Rectal smooth muscle tissue (tissue), 1 donor: ENCODE measurements at regions not wholly inside any gene's neighbourhood (a gene's known extent, or its start where the extent isn't known, plus 50 kb on each side); places are given as distances from the start of the nearest gene placed in this dataset.
"Not testable (repeated sequence)": the region's sequence is repeated elsewhere in the genome, so short reads cannot be mapped to it uniquely, and the experiment has no call there.

Experiments
- H3K27ac ChIP-seq: one replicate; pipeline ENCODE4 v1.7.0; 2013; ENCODE audit warnings: low read depth, low read length, inconsistent platforms
- H3K27me3 ChIP-seq: one replicate; pipeline ENCODE4 v1.7.0; 2013; ENCODE audit warnings: low read length; ENCODE audit not compliant: control insufficient read depth, insufficient read depth
- H3K36me3 ChIP-seq: one replicate; pipeline ENCODE4 v1.7.0; 2013; ENCODE audit warnings: low read length; ENCODE audit not compliant: control insufficient read depth, insufficient read depth
- H3K4me1 ChIP-seq: one replicate; pipeline ENCODE4 v1.7.0; 2013; ENCODE audit warnings: low read length; ENCODE audit not compliant: control insufficient read depth, insufficient read depth
- H3K4me3 ChIP-seq: one replicate; pipeline ENCODE4 v1.7.0; 2013; ENCODE audit warnings: low read length
- H3K9ac ChIP-seq: one replicate; pipeline ENCODE4 v1.7.0; 2013; ENCODE audit warnings: low read length

- H3K27ac ChIP-seq = no peak overlapping the region
- H3K9ac ChIP-seq = no peak overlapping the region
- no peak overlapping the region for H3K4me3 ChIP-seq
- no peaks in the 10 kb centered on the region for H3K4me1 ChIP-seq
- H3K36me3 ChIP-seq = no peaks in the 10 kb centered on the region
- no peaks in the 10 kb centered on the region for H3K27me3 ChIP-seq
These were observed 1161.4 kb downstream of the OTOL1 start for GRCh38 chr3:162658003-162658402.

- Histone ChIP-seq H3K27me3 (no peaks in the 10 kb centered on the region), H3K4me1 (no peaks in the 10 kb centered on the region)
These were observed 1169.2 kb downstream of the OTOL1 start for GRCh38 chr3:162665684-162666391.

GRCh38 chr3:162666835-162667234 lies 1170.2 kb downstream of the OTOL1 start:
- H3K9ac ChIP-seq = no peak overlapping the region
- H3K4me1 ChIP-seq = no peaks in the 10 kb centered on the region
- no peak overlapping the region for H3K4me3 ChIP-seq
- H3K36me3 ChIP-seq = no peaks in the 10 kb centered on the region
- H3K27ac ChIP-seq = no peak overlapping the region
- H3K27me3 ChIP-seq = no peaks in the 10 kb centered on the region

More at GRCh38 chr3:162665684-162666391, 1169.2 kb downstream of the OTOL1 start:
- Histone ChIP-seq H3K36me3 (no peaks in the 10 kb centered on the region), H3K4me3 (no peak overlapping the region), H3K9ac (no peak overlapping the region), H3K27ac (no peak overlapping the region)

- Histone ChIP-seq H3K4me1 (no peaks in the 10 kb centered on the region), H3K27me3 (no peaks in the 10 kb centered on the region), H3K27ac (no peak overlapping the region), H3K4me3 (no peak overlapping the region), H3K9ac (no peak overlapping the region), H3K36me3 (no peaks in the 10 kb centered on the region)
These were observed 1173.6 kb downstream of the OTOL1 start for GRCh38 chr3:162670181-162670580.

GRCh38 chr3:162677475-162677874 lies 1180.9 kb downstream of the OTOL1 start:
- no peak overlapping the region for H3K4me3 ChIP-seq
- H3K27me3 ChIP-seq = no peaks in the 10 kb centered on the region
- H3K27ac ChIP-seq = no peak overlapping the region
- H3K36me3 ChIP-seq = no peaks in the 10 kb centered on the region
- no peaks in the 10 kb centered on the region for H3K4me1 ChIP-seq
- H3K9ac ChIP-seq = no peak overlapping the region

- H3K4me1 ChIP-seq = no peaks in the 10 kb centered on the region
- H3K27ac ChIP-seq = no peak overlapping the region
- H3K36me3 ChIP-seq = no peaks in the 10 kb centered on the region
- H3K27me3 ChIP-seq = no peaks in the 10 kb centered on the region
- H3K9ac ChIP-seq = no peak overlapping the region
- no peak overlapping the region for H3K4me3 ChIP-seq
These were observed 1182.3 kb downstream of the OTOL1 start for GRCh38 chr3:162678941-162679340.

GRCh38 chr3:162684260-162684659 lies 1187.7 kb downstream of the OTOL1 start:
- Histone ChIP-seq H3K9ac (no peak overlapping the region), H3K27ac (no peak overlapping the region), H3K4me1 (no peaks in the 10 kb centered on the region), H3K4me3 (no peak overlapping the region), H3K27me3 (no peaks in the 10 kb centered on the region), H3K36me3 (no peaks in the 10 kb centered on the region)

GRCh38 chr3:162699291-162699690 lies 1202.7 kb downstream of the OTOL1 start:
- Histone ChIP-seq H3K4me3 (no peak overlapping the region), H3K36me3 (no peaks in the 10 kb centered on the region), H3K27ac (no peak overlapping the region), H3K4me1 (peaks cover 2% of the 10 kb centered on the region), H3K27me3 (no peaks in the 10 kb centered on the region), H3K9ac (no peak overlapping the region)

GRCh38 chr3:162701211-162701610 lies 1204.6 kb downstream of the OTOL1 start:
- Histone ChIP-seq H3K4me1 (peaks cover 4% of the 10 kb centered on the region), H3K36me3 (no peaks in the 10 kb centered on the region), H3K27me3 (no peaks in the 10 kb centered on the region), H3K9ac (no peak overlapping the region), H3K4me3 (no peak overlapping the region), H3K27ac (no peak overlapping the region)

GRCh38 chr3:162702768-162703385 lies 1206.3 kb downstream of the OTOL1 start:
- no peaks in the 10 kb centered on the region for H3K27me3 ChIP-seq
- no peak overlapping the region for H3K9ac ChIP-seq
- peaks cover 4% of the 10 kb centered on the region for H3K4me1 ChIP-seq
- H3K4me3 ChIP-seq = no peak overlapping the region
- H3K36me3 ChIP-seq = no peaks in the 10 kb centered on the region
- H3K27ac ChIP-seq = no peak overlapping the region

- Histone ChIP-seq H3K9ac (no peak overlapping the region), H3K27me3 (no peaks in the 10 kb centered on the region), H3K27ac (no peak overlapping the region), H3K4me3 (no peak overlapping the region), H3K36me3 (no peaks in the 10 kb centered on the region), H3K4me1 (peaks cover 4% of the 10 kb centered on the region)
These were observed 1207.6 kb downstream of the OTOL1 start for GRCh38 chr3:162704238-162704637.

- H3K27ac ChIP-seq = no peak overlapping the region
- H3K4me1 ChIP-seq = peaks cover 4% of the 10 kb centered on the region
- H3K27me3 ChIP-seq = no peaks in the 10 kb centered on the region
- H3K36me3 ChIP-seq = no peaks in the 10 kb centered on the region
- H3K4me3 ChIP-seq = no peak overlapping the region
- H3K9ac ChIP-seq = no peak overlapping the region
These were observed 1208.3 kb downstream of the OTOL1 start for GRCh38 chr3:162704799-162705385.

- H3K9ac ChIP-seq, H3K4me3 ChIP-seq, H3K27ac ChIP-seq, H3K27me3 ChIP-seq, H3K36me3 ChIP-seq, H3K4me1 ChIP-seq: not testable (repeated sequence)
These were observed 1211.8 kb downstream of the OTOL1 start for GRCh38 chr3:162708394-162708793.
